K562 (cell line): ENCODE measurements at regions not wholly inside any gene's neighbourhood (a gene's known extent, or its start where the extent isn't known, plus 50 kb on each side); places are given as distances from the start of the nearest gene placed in this dataset.

Experiments
- ATAC-seq: fragments of 200-7000 bp; cut with Tn5 transposase; 3 replicates; pipeline ENCODE4 v1.9.1; 2020; ENCODE audit warnings: moderate library complexity
- BruUV-seq: library from RNA; stranded (reverse); fragments of 400-500 nt; replicated peaks from 2 replicates; lab custom pipeline; 2021; lab: Mats Ljungman, UMichigan
- CTCF ChIA-PET: fragments of 300-600 bp; formaldehyde crosslinking; extraction: SDS; loops from one replicate; lab custom pipeline; 2021; ENCODE audit warnings: low intra/inter-chr PET ratio; lab: Yijun Ruan, JAX
- POLR2A ChIA-PET: fragments of 300-600, 350-650 bp; sonication (Branson Sonifier 250); formaldehyde crosslinking; extraction: SDS; loops from one replicate; lab custom pipeline; 2021; ENCODE audit warnings: antibody characterized with exemption, inconsistent platforms; lab: Yijun Ruan, JAX
- DNase-seq, 4 experiments: peaks; one replicate each; pipeline versions ENCODE4 v3.0.0 to v3.0.0-alpha.2; 2011 to 2018; ENCODE audit warnings: low spot score in 3 of 4, mixed read lengths in 3 of 4; ENCODE audit errors: extremely low read depth in 1 of 4
- FAIRE-seq: peaks from 2 replicates; lab custom pipeline; 2011; peaks lifted over from hg19 to GRCh38; lab: Jason Lieb, UNC
- H2AFZ ChIP-seq: 2 replicates; pipeline ENCODE4 v1.6.0; 2011; ENCODE audit warnings: low read depth, low read length, control low read depth, inconsistent platforms
- H3K27ac ChIP-seq: fragments of 200-600 bp; 3 replicates; pipeline ENCODE4 v1.8.0; 2011; ENCODE audit warnings: low read depth, mild to moderate bottlenecking, control low read depth, inconsistent platforms, low read length, moderate library complexity, mixed read lengths; ENCODE audit errors: extremely low read depth
- H3K27me3 ChIP-seq, 2 experiments: fragments of 300-600 bp in 1 of 2; 2 replicates in 1 of 2; 3 replicates in 1 of 2; pipeline versions ENCODE4 v1.6.0 to v1.8.0; 2011; ENCODE audit warnings: inconsistent platforms in 2 of 2, low read length in 2 of 2, mild to moderate bottlenecking in 1 of 2, mixed read lengths in 1 of 2, moderate library complexity in 1 of 2; ENCODE audit not compliant: control insufficient read depth in 2 of 2, insufficient read depth in 2 of 2
- H3K36me3 ChIP-seq: fragments of 300-600 bp; 3 replicates; pipeline ENCODE4 v1.8.0; 2011; ENCODE audit warnings: mild to moderate bottlenecking, low read length, inconsistent platforms; ENCODE audit not compliant: control insufficient read depth, insufficient read depth
- H3K4me1 ChIP-seq, 2 experiments: fragments of 200-600 bp in 1 of 2; replicated peaks in 1 of 2; 2 replicates in 1 of 2; 3 replicates in 1 of 2; pipeline versions ENCODE4 v1.5.1 to v1.8.0; 2011; ENCODE audit warnings: inconsistent platforms in 2 of 2, low read length in 2 of 2, mild to moderate bottlenecking in 1 of 2, mixed read lengths in 1 of 2, moderate library complexity in 1 of 2; ENCODE audit not compliant: control insufficient read depth in 2 of 2, insufficient read depth in 2 of 2
- H3K4me2 ChIP-seq: 2 replicates; pipeline ENCODE4 v1.6.1; 2011; ENCODE audit warnings: low read length, control low read depth, inconsistent platforms, mixed read lengths; ENCODE audit not compliant: insufficient read depth
- H3K4me3 ChIP-seq: fragments of 200-600 bp; sonication (generic), shearing (Covaris generic); 2 replicates; pipeline ENCODE4 v1.5.1; 2016; ENCODE audit warnings: control low read depth, inconsistent platforms
- H3K79me2 ChIP-seq: fragments of 200-600 bp; 3 replicates; pipeline ENCODE4 v1.8.0; 2011; ENCODE audit warnings: low read length, inconsistent platforms; ENCODE audit not compliant: control insufficient read depth, insufficient read depth
- H3K9ac ChIP-seq, 2 experiments: 2 replicates each; pipeline versions ENCODE4 v1.6.0 to v1.6.1; 2011; ENCODE audit warnings: low read depth in 2 of 2, low read length in 2 of 2, control low read depth in 1 of 2, inconsistent platforms in 1 of 2, mild to moderate bottlenecking in 1 of 2, mixed read lengths in 1 of 2; ENCODE audit not compliant: insufficient read depth in 1 of 2
- H3K9me1 ChIP-seq: one replicate; pipeline ENCODE4 v1.6.0; 2011; ENCODE audit warnings: inconsistent platforms, mild to moderate bottlenecking, low read length, moderate library complexity; ENCODE audit not compliant: control insufficient read depth, insufficient read depth
- H3K9me3 ChIP-seq: replicated peaks from 2 replicates; pipeline ENCODE4 v1.5.1; 2011; ENCODE audit warnings: low read depth, low read length, inconsistent platforms; ENCODE audit not compliant: control insufficient read depth, insufficient read depth
- H4K20me1 ChIP-seq: replicated peaks from 2 replicates; pipeline ENCODE4 v1.6.1; 2011; ENCODE audit warnings: low read length, inconsistent platforms, mixed read lengths; ENCODE audit not compliant: control insufficient read depth, insufficient read depth
- ADNP ChIP-seq: fragments of 200-800 bp; sonication (Bioruptor generic); IDR thresholded peaks from 2 replicates; pipeline ENCODE4 v1.6.1; 2016; ENCODE audit warnings: missing genetic modification characterization, missing compliant biosample characterization
- EHMT2 ChIP-seq: fragments of 450-650 bp; IDR thresholded peaks from 2 replicates; pipeline ENCODE4 v1.6.1; 2018; ENCODE audit warnings: antibody characterized with exemption
- ETV6 ChIP-seq, 3 experiments: fragments of 150-350 bp in 1 of 3; sonication (generic) in 1 of 3; formaldehyde crosslinking in 1 of 3; IDR thresholded peaks; 2 replicates each; pipeline versions ENCODE4 v1.6.1 to v1.8.0; 2014 to 2022; ENCODE audit warnings: borderline replicate concordance in 2 of 3, low read depth in 2 of 3, antibody characterized with exemption in 1 of 3, low read length in 1 of 3, mild to moderate bottlenecking in 1 of 3, missing genetic modification reagents in 1 of 3
- HDGF ChIP-seq: fragments of 450-650 bp; IDR thresholded peaks from 2 replicates; pipeline ENCODE4 v1.6.1; 2016
- NFXL1 ChIP-seq: fragments of 450-650 bp; formaldehyde crosslinking; IDR thresholded peaks from 2 replicates; pipeline ENCODE4 v1.4.0; 2021; ENCODE audit warnings: mild to moderate bottlenecking
- POLR3G ChIP-seq: IDR thresholded peaks from 2 replicates; pipeline ENCODE4 v1.6.1; 2011; ENCODE audit not compliant: insufficient read length, insufficient replicate concordance; ENCODE audit errors: extremely low read depth
- SETDB1 ChIP-seq: IDR thresholded peaks from one replicate; pipeline ENCODE4 v1.6.1; 2012; ENCODE audit warnings: low read length, control low read depth, inconsistent platforms
- ZKSCAN3 ChIP-seq: fragments of 250-450 bp; sonication (Bioruptor Pico); IDR thresholded peaks from 2 replicates; pipeline ENCODE4 v1.4.0; 2020
- ZNF644 ChIP-seq: fragments of 200-800 bp; sonication (Bioruptor generic); IDR thresholded peaks from 2 replicates; pipeline ENCODE4 v1.6.1; 2016; ENCODE audit warnings: low read depth, missing genetic modification characterization, missing compliant biosample characterization
- WGBS: fragments of 100-300 bp; shearing (Covaris generic); methylation state at CpG from one replicate; pipeline ENCODE4 v1.1.6; 2016; ENCODE audit warnings: low coverage, mixed read lengths; ENCODE audit not compliant: insufficient coverage; ENCODE audit errors: missing lambda C conversion rate; 5-methylcytosine and 5-hydroxymethylcytosine counted together
- in situ Hi-C: fragments of 300-500 bp; cut with MboI; formaldehyde crosslinking; loops from 4 replicates; pipeline ENCODE4 v1.15.0; 2018; ENCODE audit warnings: inconsistent platforms, mixed read lengths
- intact Hi-C: fragments of 100-400 bp; cut with micrococcal nuclease; formaldehyde crosslinking; loops from 2 replicates; pipeline ENCODE4 v1.14.2; 2022

GRCh38 chr20:40307997-40308396, 381.0 kb downstream of the MAFB start:
- H3K9me3 ChIP-seq: no peaks in the 10 kb centered on the region
- H3K4me1 ChIP-seq: no peaks in the 10 kb centered on the region
- in situ Hi-C loops: no loop called here
- WGBS: 0% methylated on average over 7 of the region's 7 CpGs
- FAIRE-seq: no peak
- intact Hi-C loops: no loop called here
- H3K4me3 ChIP-seq: no peak overlapping the region
- no peak overlapping the region for H3K9ac ChIP-seq
- no TSS peak for BruUV-seq
- CTCF ChIA-PET: no interaction called here
- no peak overlapping the region for H3K27ac ChIP-seq
- H3K79me2 ChIP-seq: no peaks in the 10 kb centered on the region
- H4K20me1 ChIP-seq: no peaks in the 10 kb centered on the region
- H3K4me2 ChIP-seq: no peak overlapping the region
- ATAC-seq: no peak
- H3K36me3 ChIP-seq: no peaks in the 10 kb centered on the region
- no peaks in the 10 kb centered on the region for H3K9me1 ChIP-seq
- TF ChIP-seq ETV6 (IDR thresholded peaks at IDR 0.05; ENCODE audit: borderline replicate concordance in 1 of 2, low read depth in 2 of 2, low read length in 1 of 2): no peak
- no peak for TF ChIP-seq ETV6 (CRISPR knock-in tag; IDR thresholded peaks at IDR 0.05; ENCODE audit: borderline replicate concordance)
- TF ChIP-seq NFXL1 (CRISPR knock-in tag): no peak
- no peak for TF ChIP-seq ZKSCAN3 (CRISPR knock-in tag)
- TF ChIP-seq ADNP (tag): no peak
- TF ChIP-seq POLR3G: no peak
- no peak for TF ChIP-seq ZNF644
- TF ChIP-seq HDGF: no peak
- TF ChIP-seq SETDB1: no peak
- no peak for TF ChIP-seq EHMT2
- TF ChIP-seq, all 486 proteins: peak for 0
- POLR2A ChIA-PET: no interaction called here
- no peaks in the 10 kb centered on the region for H3K27me3 ChIP-seq
- DNase-seq: no peak
- no peak overlapping the region for H2AFZ ChIP-seq
